ENCODE measurements at regions not wholly inside any gene's neighbourhood (a gene's known extent, or its start where the extent isn't known, plus 50 kb on each side); places are given as distances from the start of the nearest gene placed in this dataset.

DNA sequence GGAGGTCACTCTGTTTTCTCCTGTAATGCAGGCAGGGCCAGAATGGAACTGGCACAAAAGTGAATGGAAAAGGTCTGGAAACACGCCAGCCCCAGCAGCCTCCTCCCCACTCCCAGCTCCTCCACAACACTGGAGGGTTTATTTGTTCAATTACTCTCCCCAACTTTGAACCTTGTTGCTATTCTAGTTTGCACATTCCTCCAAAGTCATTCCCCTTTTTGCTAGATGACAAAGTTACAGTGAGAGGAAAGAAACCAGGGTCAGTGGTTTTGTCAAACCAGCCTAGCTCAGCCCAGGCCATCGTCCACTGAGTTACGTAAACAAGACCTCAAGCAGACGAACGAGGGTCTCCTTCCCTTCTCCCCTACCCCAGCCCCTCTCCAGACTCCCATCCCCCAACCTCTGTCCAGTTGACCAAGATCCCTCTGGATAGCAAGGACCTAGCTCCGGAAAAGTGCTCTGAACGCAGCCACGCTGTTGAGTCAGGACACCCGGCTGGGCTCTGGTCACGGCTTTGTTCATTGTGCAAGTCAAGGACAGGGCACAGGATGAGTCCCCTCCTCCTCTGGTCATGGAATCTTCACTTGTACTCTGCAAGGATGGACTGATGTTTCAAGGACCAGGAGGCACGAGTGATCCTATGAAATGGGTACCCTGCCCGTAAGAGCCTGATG is 180.0 kb downstream of the USP12 start:
- no peak for TF ChIP-seq EZH2 (IDR thresholded peaks at IDR 0.05; ENCODE audit: borderline replicate concordance, low read depth, low read length, poor library complexity, severe bottlenecking)
- TF ChIP-seq, protein P1, sequence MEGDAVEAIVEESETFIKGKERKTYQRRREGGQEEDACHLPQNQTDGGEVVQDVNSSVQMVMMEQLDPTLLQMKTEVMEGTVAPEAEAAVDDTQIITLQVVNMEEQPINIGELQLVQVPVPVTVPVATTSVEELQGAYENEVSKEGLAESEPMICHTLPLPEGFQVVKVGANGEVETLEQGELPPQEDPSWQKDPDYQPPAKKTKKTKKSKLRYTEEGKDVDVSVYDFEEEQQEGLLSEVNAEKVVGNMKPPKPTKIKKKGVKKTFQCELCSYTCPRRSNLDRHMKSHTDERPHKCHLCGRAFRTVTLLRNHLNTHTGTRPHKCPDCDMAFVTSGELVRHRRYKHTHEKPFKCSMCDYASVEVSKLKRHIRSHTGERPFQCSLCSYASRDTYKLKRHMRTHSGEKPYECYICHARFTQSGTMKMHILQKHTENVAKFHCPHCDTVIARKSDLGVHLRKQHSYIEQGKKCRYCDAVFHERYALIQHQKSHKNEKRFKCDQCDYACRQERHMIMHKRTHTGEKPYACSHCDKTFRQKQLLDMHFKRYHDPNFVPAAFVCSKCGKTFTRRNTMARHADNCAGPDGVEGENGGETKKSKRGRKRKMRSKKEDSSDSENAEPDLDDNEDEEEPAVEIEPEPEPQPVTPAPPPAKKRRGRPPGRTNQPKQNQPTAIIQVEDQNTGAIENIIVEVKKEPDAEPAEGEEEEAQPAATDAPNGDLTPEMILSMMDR (conservative IDR thresholded peaks at IDR 0.05; ENCODE audit: low read depth, low read length), result no peak
